Stomach (tissue), 4 donors: ENCODE measurements at regions not wholly inside any gene's neighbourhood (a gene's known extent, or its start where the extent isn't known, plus 50 kb on each side); places are given as distances from the start of the nearest gene placed in this dataset.

Experiments used
- EP300 ChIP-seq: sonication (generic); formaldehyde crosslinking; IDR thresholded peaks from one replicate; pipeline ENCODE4 v1.6.1; 2017; ENCODE audit warnings: antibody characterized with exemption
- POLR2A ChIP-seq, 4 donors: fragments of 450-650 bp; IDR thresholded peaks; one replicate each; pipeline ENCODE4 v1.6.1; 2016; ENCODE audit warnings: antibody characterized with exemption in 4 of 4, control low read depth in 2 of 4, mild to moderate bottlenecking in 1 of 4, moderate library complexity in 1 of 4
- TF ChIP-seq, protein P1 (sequence below), 7 experiments: fragments of 450-650 bp in 4 of 7; fragments of 200-600 bp in 3 of 7; sonication (generic) in 3 of 7; IDR thresholded peaks; one replicate each; pipeline ENCODE4 v1.5.1; 2016 to 2019; ENCODE audit warnings: antibody characterized with exemption in 7 of 7, control low read depth in 2 of 7, mild to moderate bottlenecking in 1 of 7

DNA sequence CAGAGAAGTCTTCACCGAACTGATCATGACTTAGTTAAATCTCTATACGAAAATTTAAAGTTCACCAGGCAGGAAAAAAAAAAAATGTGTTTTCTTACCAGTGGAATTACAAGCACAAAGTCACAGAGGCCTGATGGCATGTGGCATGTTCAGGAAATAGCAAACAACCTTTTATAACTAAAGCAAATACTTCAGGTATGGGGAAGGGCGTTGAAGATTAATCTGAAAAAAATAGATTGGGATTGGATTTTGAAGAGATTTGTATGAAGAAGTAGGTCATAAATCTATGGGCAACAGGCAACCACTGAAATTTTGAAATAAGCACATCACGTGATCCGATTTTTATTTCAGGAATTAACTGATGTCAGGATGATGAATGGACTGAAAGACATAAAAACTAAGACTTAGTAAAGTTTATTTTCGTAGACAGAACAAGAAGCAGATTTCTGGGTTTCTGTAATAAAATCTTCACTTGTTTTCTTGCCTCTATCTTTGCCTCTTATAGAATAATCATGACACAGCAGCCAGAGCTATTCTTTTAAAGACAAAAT, 295.9 kb upstream of the ADGRL4 start:
- TF ChIP-seq, protein P1, sequence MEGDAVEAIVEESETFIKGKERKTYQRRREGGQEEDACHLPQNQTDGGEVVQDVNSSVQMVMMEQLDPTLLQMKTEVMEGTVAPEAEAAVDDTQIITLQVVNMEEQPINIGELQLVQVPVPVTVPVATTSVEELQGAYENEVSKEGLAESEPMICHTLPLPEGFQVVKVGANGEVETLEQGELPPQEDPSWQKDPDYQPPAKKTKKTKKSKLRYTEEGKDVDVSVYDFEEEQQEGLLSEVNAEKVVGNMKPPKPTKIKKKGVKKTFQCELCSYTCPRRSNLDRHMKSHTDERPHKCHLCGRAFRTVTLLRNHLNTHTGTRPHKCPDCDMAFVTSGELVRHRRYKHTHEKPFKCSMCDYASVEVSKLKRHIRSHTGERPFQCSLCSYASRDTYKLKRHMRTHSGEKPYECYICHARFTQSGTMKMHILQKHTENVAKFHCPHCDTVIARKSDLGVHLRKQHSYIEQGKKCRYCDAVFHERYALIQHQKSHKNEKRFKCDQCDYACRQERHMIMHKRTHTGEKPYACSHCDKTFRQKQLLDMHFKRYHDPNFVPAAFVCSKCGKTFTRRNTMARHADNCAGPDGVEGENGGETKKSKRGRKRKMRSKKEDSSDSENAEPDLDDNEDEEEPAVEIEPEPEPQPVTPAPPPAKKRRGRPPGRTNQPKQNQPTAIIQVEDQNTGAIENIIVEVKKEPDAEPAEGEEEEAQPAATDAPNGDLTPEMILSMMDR (IDR thresholded peaks at IDR 0.05), result no peak
- TF ChIP-seq POLR2A (IDR thresholded peaks at IDR 0.05), result no peak
- TF ChIP-seq EP300, result no peak
